ENCODE measurements at regions not wholly inside any gene's neighbourhood (a gene's known extent, or its start where the extent isn't known, plus 50 kb on each side); places are given as distances from the start of the nearest gene placed in this dataset.

GRCh38 chr9:1531424-1531823 lies 481.3 kb downstream of the DMRT2 start:
- peaks cover 9% of the 10 kb centered on the region for H3K9me2 ChIP-seq (ENCODE audit: insufficient read depth)
- no peak overlapping the region for H2AFZ ChIP-seq
- no peaks in the 10 kb centered on the region for H3F3A ChIP-seq (replicated peaks; ENCODE audit: low read depth)
- TF ChIP-seq ZNF331 (CRISPR knock-in tag; IDR thresholded peaks at IDR 0.05; ENCODE audit: low read depth): no peak
- no peak for TF ChIP-seq JUNB (IDR thresholded peaks at IDR 0.05; ENCODE audit: unreplicated experiment)
- TF ChIP-seq NANOG (IDR thresholded peaks at IDR 0.05; ENCODE audit: borderline replicate concordance): no peak
- TF ChIP-seq CREB1 (CRISPR knock-in tag; IDR thresholded peaks at IDR 0.05; ENCODE audit: low read depth): no peak
- TF ChIP-seq ZNF114 (CRISPR knock-in tag; IDR thresholded peaks at IDR 0.05): no peak
- TF ChIP-seq CTCF (conservative IDR thresholded peaks at IDR 0.05; ENCODE audit: low read depth in 2 of 2): no peak
- no peak for TF ChIP-seq ZNF462 (CRISPR knock-in tag; IDR thresholded peaks at IDR 0.05)
- TF ChIP-seq ETS1 (IDR thresholded peaks at IDR 0.05): no peak
- no peak for TF ChIP-seq EZH2 (IDR thresholded peaks at IDR 0.05; ENCODE audit: low read depth, unreplicated experiment)
- TF ChIP-seq EZH2phosphoT487 (IDR thresholded peaks at IDR 0.05; ENCODE audit: unreplicated experiment): no peak
- TF ChIP-seq STAT1 (IDR thresholded peaks at IDR 0.05; ENCODE audit: unreplicated experiment): no peak
- no peak for TF ChIP-seq POLR2AphosphoS5 (IDR thresholded peaks at IDR 0.05; ENCODE audit: low read depth)
- TF ChIP-seq, protein P1, sequence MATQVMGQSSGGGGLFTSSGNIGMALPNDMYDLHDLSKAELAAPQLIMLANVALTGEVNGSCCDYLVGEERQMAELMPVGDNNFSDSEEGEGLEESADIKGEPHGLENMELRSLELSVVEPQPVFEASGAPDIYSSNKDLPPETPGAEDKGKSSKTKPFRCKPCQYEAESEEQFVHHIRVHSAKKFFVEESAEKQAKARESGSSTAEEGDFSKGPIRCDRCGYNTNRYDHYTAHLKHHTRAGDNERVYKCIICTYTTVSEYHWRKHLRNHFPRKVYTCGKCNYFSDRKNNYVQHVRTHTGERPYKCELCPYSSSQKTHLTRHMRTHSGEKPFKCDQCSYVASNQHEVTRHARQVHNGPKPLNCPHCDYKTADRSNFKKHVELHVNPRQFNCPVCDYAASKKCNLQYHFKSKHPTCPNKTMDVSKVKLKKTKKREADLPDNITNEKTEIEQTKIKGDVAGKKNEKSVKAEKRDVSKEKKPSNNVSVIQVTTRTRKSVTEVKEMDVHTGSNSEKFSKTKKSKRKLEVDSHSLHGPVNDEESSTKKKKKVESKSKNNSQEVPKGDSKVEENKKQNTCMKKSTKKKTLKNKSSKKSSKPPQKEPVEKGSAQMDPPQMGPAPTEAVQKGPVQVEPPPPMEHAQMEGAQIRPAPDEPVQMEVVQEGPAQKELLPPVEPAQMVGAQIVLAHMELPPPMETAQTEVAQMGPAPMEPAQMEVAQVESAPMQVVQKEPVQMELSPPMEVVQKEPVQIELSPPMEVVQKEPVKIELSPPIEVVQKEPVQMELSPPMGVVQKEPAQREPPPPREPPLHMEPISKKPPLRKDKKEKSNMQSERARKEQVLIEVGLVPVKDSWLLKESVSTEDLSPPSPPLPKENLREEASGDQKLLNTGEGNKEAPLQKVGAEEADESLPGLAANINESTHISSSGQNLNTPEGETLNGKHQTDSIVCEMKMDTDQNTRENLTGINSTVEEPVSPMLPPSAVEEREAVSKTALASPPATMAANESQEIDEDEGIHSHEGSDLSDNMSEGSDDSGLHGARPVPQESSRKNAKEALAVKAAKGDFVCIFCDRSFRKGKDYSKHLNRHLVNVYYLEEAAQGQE (IDR thresholded peaks at IDR 0.05; ENCODE audit: unreplicated experiment): no peak
- Mint-ChIP-seq H3K27ac (no peak overlapping the region), H3K27me3 (ENCODE audit: insufficient read depth, low read depth, poor library complexity) (no peaks in the 10 kb centered on the region), H3K4me3 (no peak overlapping the region), H3K9me3 (no peaks in the 10 kb centered on the region; the same call in 2 of the 3 replicates), H3K4me1 (no peaks in the 10 kb centered on the region), H3K36me3 (ENCODE audit: low read depth) (no peaks in the 10 kb centered on the region)
- DNase-seq (ENCODE audit: low spot score) (no peak), ATAC-seq (no peak)
- H3K36me3 ChIP-seq (ENCODE audit: insufficient read depth): no peaks in the 10 kb centered on the region
- H3K4me2 ChIP-seq: no peak overlapping the region
- H4K20me1 ChIP-seq (replicated peaks; ENCODE audit: insufficient read depth): no peaks in the 10 kb centered on the region
- H3K27me3 ChIP-seq (ENCODE audit: insufficient read depth): no peaks in the 10 kb centered on the region
- H3K79me2 ChIP-seq (replicated peaks; ENCODE audit: insufficient read depth): no peaks in the 10 kb centered on the region
- no peak overlapping the region for H3K27ac ChIP-seq (ENCODE audit: low read depth)
- H3K4me3 ChIP-seq: no peak overlapping the region
- H3K4me1 ChIP-seq (ENCODE audit: insufficient read depth): no peaks in the 10 kb centered on the region

All from GM23338 (cell line).